ENCODE measurements at regions not wholly inside any gene's neighbourhood (a gene's known extent, or its start where the extent isn't known, plus 50 kb on each side); places are given as distances from the start of the nearest gene placed in this dataset.

GRCh38 chr16:26736084-26736483, 330.6 kb upstream of the C16orf82 start:
- TF ChIP-seq CTCF (IDR thresholded peaks at IDR 0.05), result no peak
- TF ChIP-seq POLR2A (IDR thresholded peaks at IDR 0.05), result no peak
- DNase-seq, result no peak
- ATAC-seq, result no peak
- Histone ChIP-seq H3K4me3 (no peak overlapping the region), H3K27me3 (no peaks in the 10 kb centered on the region), H3K4me1 (peaks cover 0 to 3% (median 0%) of the 10 kb centered on the region in 12 donors), H3K9me3 (no peaks in the 10 kb centered on the region), H3K36me3 (no peaks in the 10 kb centered on the region), H3K27ac (no peak overlapping the region)
- intact Hi-C loops (cut with DNase I), result loop anchor here in 1 of 10 donors (10.0 kb wide), 1 partner anchor 59 kb away; no protein-coding TSS in a partner anchor
- 84 to 91% (median 86%) methylated on average over 4 of the region's 4 CpGs for WGBS, 4 donors

- WGBS, 4 donors, result 66 to 79% (median 71%) methylated on average over 2 of the region's 2 CpGs
- H3K27ac ChIP-seq, result no peak overlapping the region
- TF ChIP-seq POLR2A (IDR thresholded peaks at IDR 0.05), result no peak
- TF ChIP-seq CTCF (IDR thresholded peaks at IDR 0.05), result no peak
- peaks cover 0 to 19% (median 2%) of the 10 kb centered on the region in 12 donors for H3K4me1 ChIP-seq
- intact Hi-C loops (cut with DNase I), result no loop called here
- no peaks in the 10 kb centered on the region for H3K36me3 ChIP-seq
- no peak for ATAC-seq
- no peak overlapping the region for H3K4me3 ChIP-seq
- no peaks in the 10 kb centered on the region for H3K27me3 ChIP-seq
- no peaks in the 10 kb centered on the region for H3K9me3 ChIP-seq
- no peak for DNase-seq
Observed at GRCh38 chr16:26740771-26741170, 326.0 kb upstream of the C16orf82 start.

- WGBS, 4 donors, result 37 to 62% (median 55%) methylated on average over 2 of the region's 2 CpGs
- peaks cover 0 to 19% (median 2%) of the 10 kb centered on the region in 12 donors for H3K4me1 ChIP-seq
- DNase-seq (no peak), ATAC-seq (peak in 2 of 4 donors; percentile 39 to 71)
- no peak overlapping the region for H3K4me3 ChIP-seq
- no peaks in the 10 kb centered on the region for H3K27me3 ChIP-seq
- TF ChIP-seq CTCF (IDR thresholded peaks at IDR 0.05), result no peak
- no peaks in the 10 kb centered on the region for H3K9me3 ChIP-seq
- no peaks in the 10 kb centered on the region for H3K36me3 ChIP-seq
- intact Hi-C loops (cut with DNase I), result no loop called here
- peak overlapping the region in 5 of 12 donors; percentile 6 to 39 (median 20) for H3K27ac ChIP-seq
Observed at GRCh38 chr16:26742040-26742439, 324.7 kb upstream of the C16orf82 start.

GRCh38 chr16:26744430-26744829, 322.3 kb upstream of the C16orf82 start:
- no peak overlapping the region for H3K4me3 ChIP-seq
- DNase-seq (no peak), ATAC-seq (no peak)
- H3K9me3 ChIP-seq, result no peaks in the 10 kb centered on the region
- 38 to 50% (median 48%) methylated on average over 5 of the region's 5 CpGs for WGBS, 4 donors
- intact Hi-C loops (cut with DNase I), result no loop called here
- TF ChIP-seq CTCF (IDR thresholded peaks at IDR 0.05), result no peak
- TF ChIP-seq POLR2A (IDR thresholded peaks at IDR 0.05), result no peak
- H3K27me3 ChIP-seq, result no peaks in the 10 kb centered on the region
- H3K4me1 ChIP-seq, result peaks cover 0 to 19% (median 2%) of the 10 kb centered on the region in 12 donors
- H3K36me3 ChIP-seq, result no peaks in the 10 kb centered on the region
- no peak overlapping the region for H3K27ac ChIP-seq

All from heart left ventricle (tissue), 16 donors.